H1 (cell line): ENCODE measurements at regions not wholly inside any gene's neighbourhood (a gene's known extent, or its start where the extent isn't known, plus 50 kb on each side); places are given as distances from the start of the nearest gene placed in this dataset.

Source experiments
- BCL11A ChIP-seq, 2 experiments: IDR thresholded peaks; one replicate each; pipeline ENCODE4 v1.6.1; 2011; ENCODE audit warnings: low read depth in 2 of 2, low read length in 2 of 2, mild to moderate bottlenecking in 2 of 2
- CHD2 ChIP-seq: IDR thresholded peaks from 2 replicates; pipeline ENCODE4 v1.6.1; 2012; ENCODE audit warnings: low read length, improper control_type of control experiment
- EGR1 ChIP-seq: IDR thresholded peaks from 2 replicates; pipeline ENCODE4 v1.6.1; 2011; ENCODE audit warnings: low read depth, low read length, borderline replicate concordance
- EP300 ChIP-seq, 2 experiments: IDR thresholded peaks; 1 replicate in 1 of 2; 2 replicates in 1 of 2; pipeline ENCODE4 v1.6.1; 2011 to 2012; ENCODE audit warnings: low read depth in 2 of 2, low read length in 2 of 2, mild to moderate bottlenecking in 2 of 2, borderline replicate concordance in 1 of 2, inconsistent platforms in 1 of 2, moderate library complexity in 1 of 2
- EZH2 ChIP-seq: fragments of 200-600 bp; sonication (generic); IDR thresholded peaks from 2 replicates; pipeline ENCODE4 v1.7.1; 2012; ENCODE audit warnings: low read depth, mild to moderate bottlenecking, moderate library complexity, low read length, inconsistent platforms; ENCODE audit not compliant: severe bottlenecking
- JUND ChIP-seq: IDR thresholded peaks from 2 replicates; pipeline ENCODE4 v1.6.1; 2011; ENCODE audit warnings: mild to moderate bottlenecking, improper control_type of control experiment, low read length
- KDM1A ChIP-seq: fragments of 200-600, 300-600 bp; sonication (generic); IDR thresholded peaks from 2 replicates; pipeline ENCODE4 v1.7.1; 2016; ENCODE audit warnings: mild to moderate bottlenecking, low read length, borderline replicate concordance
- POLR2A ChIP-seq, 2 experiments: IDR thresholded peaks; 1 replicate in 1 of 2; 2 replicates in 1 of 2; pipeline ENCODE4 v1.6.1; 2011; ENCODE audit warnings: low read depth in 2 of 2, low read length in 2 of 2, mild to moderate bottlenecking in 2 of 2; ENCODE audit errors: control extremely low read depth in 1 of 2
- SRF ChIP-seq: IDR thresholded peaks from 2 replicates; pipeline ENCODE4 v1.6.1; 2011; ENCODE audit warnings: mild to moderate bottlenecking, low read depth, low read length, moderate library complexity
- SUZ12 ChIP-seq: fragments of 200-600 bp; sonication (generic); IDR thresholded peaks from 2 replicates; pipeline ENCODE4 v1.6.1; 2012; ENCODE audit warnings: mild to moderate bottlenecking, inconsistent platforms, low read length, moderate library complexity, mixed read lengths
- TF ChIP-seq, protein P1 (sequence below): IDR thresholded peaks from 2 replicates; pipeline ENCODE4 v1.6.1; 2012; ENCODE audit warnings: inconsistent platforms
- TF ChIP-seq, protein P2 (sequence below), 3 experiments: IDR thresholded peaks; 1 replicate in 2 of 3; 2 replicates in 1 of 3; pipeline versions ENCODE4 v1.5.1 to v1.6.1; 2011; ENCODE audit warnings: low read length in 3 of 3, mild to moderate bottlenecking in 3 of 3, inconsistent platforms in 2 of 3, low read depth in 1 of 3, moderate library complexity in 1 of 3; ENCODE audit not compliant: insufficient read depth in 1 of 3; ENCODE audit errors: control extremely low read depth in 1 of 3

DNA sequence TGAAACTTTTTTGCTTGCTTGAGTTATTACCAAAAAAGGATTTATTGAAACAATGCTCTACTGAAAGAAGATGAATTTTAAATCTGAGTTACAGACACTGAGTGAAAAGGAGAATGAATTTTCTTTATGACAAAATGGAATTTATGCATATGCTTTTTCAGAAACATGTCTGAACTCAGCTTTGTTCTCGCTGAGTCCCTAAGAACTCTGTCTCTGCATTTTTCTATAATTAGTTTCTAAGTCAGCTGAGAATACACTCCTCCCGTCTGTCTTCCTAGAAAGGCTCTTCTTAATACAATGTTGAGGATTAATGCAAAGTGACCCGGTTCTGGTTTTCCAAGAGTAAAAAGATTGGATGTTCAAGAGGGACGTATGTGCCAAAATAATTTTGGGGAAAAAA, 463.5 kb downstream of the NKX6-1 start:
- TF ChIP-seq, protein P1, sequence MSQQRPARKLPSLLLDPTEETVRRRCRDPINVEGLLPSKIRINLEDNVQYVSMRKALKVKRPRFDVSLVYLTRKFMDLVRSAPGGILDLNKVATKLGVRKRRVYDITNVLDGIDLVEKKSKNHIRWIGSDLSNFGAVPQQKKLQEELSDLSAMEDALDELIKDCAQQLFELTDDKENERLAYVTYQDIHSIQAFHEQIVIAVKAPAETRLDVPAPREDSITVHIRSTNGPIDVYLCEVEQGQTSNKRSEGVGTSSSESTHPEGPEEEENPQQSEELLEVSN, result no peak
- TF ChIP-seq, protein P2, sequence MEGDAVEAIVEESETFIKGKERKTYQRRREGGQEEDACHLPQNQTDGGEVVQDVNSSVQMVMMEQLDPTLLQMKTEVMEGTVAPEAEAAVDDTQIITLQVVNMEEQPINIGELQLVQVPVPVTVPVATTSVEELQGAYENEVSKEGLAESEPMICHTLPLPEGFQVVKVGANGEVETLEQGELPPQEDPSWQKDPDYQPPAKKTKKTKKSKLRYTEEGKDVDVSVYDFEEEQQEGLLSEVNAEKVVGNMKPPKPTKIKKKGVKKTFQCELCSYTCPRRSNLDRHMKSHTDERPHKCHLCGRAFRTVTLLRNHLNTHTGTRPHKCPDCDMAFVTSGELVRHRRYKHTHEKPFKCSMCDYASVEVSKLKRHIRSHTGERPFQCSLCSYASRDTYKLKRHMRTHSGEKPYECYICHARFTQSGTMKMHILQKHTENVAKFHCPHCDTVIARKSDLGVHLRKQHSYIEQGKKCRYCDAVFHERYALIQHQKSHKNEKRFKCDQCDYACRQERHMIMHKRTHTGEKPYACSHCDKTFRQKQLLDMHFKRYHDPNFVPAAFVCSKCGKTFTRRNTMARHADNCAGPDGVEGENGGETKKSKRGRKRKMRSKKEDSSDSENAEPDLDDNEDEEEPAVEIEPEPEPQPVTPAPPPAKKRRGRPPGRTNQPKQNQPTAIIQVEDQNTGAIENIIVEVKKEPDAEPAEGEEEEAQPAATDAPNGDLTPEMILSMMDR (IDR thresholded peaks at IDR 0.05; ENCODE audit: control extremely low read depth in 1 of 3, insufficient read depth in 1 of 3, low read depth in 1 of 3, low read length in 3 of 3), result no peak
- TF ChIP-seq EP300 (IDR thresholded peaks at IDR 0.05; ENCODE audit: borderline replicate concordance in 1 of 2, low read depth in 2 of 2, low read length in 2 of 2) (no peak), SUZ12 (no peak), SRF (no peak), KDM1A (no peak), POLR2A (IDR thresholded peaks at IDR 0.05; ENCODE audit: control extremely low read depth in 1 of 2, low read depth in 2 of 2, low read length in 2 of 2) (no peak), EZH2 (no peak), EGR1 (no peak), JUND (no peak), BCL11A (IDR thresholded peaks at IDR 0.05; ENCODE audit: low read depth in 2 of 2, low read length in 2 of 2) (no peak), CHD2 (no peak)
